GM18505 (cell line): ENCODE measurements at regions not wholly inside any gene's neighbourhood (a gene's known extent, or its start where the extent isn't known, plus 50 kb on each side); places are given as distances from the start of the nearest gene placed in this dataset.

ENCODE experiments used
- ATAC-seq: cut with Tn5 transposase; IDR thresholded peaks from one replicate; pipeline ENCODE4 v1.9.1; 2021; ENCODE audit not compliant: unreplicated experiment
- POLR2A ChIP-seq: IDR thresholded peaks from 4 replicates; pipeline ENCODE4 v1.6.1; 2011; ENCODE audit warnings: borderline replicate concordance; ENCODE audit not compliant: insufficient read depth, insufficient read length; ENCODE audit errors: extremely low read depth

- ATAC-seq: no peak
- TF ChIP-seq POLR2A: no peak
These were observed 456.6 kb upstream of the RBMS3 start for GRCh38 chr3:28824316-28824715.

DNA sequence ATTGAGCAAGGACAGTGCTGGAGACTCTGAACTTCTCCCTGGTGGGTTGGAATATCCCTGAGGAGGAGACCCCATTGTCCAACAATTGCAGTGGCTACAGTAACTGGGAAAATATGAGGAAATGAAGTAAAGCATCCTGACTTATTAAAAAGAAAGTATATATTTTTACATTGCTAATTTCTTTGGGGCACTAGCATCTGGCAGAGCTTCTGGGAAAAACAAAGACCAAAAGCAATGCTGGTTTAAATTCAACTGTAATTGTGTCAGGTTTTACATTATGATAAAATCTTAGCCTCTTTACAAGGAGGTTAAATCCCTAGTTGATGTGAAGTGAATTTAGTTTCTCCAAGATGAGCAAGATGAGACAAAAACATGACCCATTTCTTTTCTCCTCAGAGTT lies 454.0 kb upstream of the RBMS3 start:
- ATAC-seq: no peak
- no peak for TF ChIP-seq POLR2A

DNA sequence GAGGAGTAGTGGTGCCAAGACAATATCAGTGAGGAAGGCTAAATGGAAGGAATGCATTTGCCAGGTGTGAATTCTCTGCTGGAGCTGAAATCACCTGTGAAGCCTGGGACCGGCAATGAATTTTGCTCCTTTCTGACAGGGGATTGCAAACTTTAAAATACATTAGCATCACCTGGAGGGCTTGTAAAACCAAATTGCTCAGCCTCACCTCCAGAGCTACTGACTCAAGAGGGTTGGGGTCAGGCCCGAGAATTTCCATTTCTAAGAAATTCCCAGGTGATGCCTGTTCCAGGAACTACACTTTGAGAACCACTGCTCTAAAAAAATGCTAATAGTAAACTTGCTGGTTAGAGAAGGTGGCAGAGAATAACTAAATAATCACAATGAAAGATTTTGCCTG lies 445.6 kb upstream of the RBMS3 start:
- no peak for TF ChIP-seq POLR2A
- ATAC-seq: no peak

GRCh38 chr3:28835751-28836150 lies 445.1 kb upstream of the RBMS3 start:
- no peak for TF ChIP-seq POLR2A
- no peak for ATAC-seq

DNA sequence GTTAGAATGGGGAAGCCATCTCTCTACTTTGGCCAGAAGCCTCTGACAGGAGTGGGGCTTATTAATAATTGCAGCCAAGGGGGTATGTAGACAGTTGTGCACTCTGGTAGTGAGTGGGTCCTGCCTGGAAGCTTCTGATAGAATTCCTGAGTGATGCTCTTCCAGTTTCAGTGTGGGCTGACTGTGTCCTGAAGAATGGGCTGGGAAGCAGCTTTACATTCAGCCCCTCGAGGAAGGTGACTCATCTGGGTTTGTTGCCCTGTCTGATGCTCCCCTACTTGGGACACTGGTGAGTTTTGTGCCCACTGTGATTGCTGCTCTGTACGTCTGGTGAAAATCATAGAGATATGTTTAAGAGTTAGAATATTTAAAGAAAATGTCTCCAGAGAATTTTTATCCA lies 444.7 kb upstream of the RBMS3 start:
- no peak for TF ChIP-seq POLR2A
- ATAC-seq: no peak

DNA sequence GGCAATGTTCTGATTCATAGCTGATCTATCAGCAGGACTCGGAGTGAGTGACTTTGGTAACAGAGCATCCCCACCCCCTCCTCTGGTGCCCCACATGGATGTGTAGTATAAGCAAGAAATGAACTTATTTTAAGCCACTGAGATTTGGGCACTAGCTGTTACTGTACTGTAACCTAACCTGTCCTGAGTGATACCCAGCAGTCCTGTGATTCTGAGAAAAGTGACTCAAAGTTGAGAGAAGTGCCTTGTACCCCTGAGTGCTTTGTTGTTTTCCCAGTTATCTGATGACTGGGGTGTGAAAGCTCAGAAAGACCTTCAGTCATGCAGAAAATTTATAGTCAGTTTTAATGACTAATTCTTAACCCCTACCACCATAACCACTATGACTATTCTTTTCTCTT lies 439.9 kb upstream of the RBMS3 start:
- no peak for TF ChIP-seq POLR2A
- ATAC-seq: peak; percentile 75

DNA sequence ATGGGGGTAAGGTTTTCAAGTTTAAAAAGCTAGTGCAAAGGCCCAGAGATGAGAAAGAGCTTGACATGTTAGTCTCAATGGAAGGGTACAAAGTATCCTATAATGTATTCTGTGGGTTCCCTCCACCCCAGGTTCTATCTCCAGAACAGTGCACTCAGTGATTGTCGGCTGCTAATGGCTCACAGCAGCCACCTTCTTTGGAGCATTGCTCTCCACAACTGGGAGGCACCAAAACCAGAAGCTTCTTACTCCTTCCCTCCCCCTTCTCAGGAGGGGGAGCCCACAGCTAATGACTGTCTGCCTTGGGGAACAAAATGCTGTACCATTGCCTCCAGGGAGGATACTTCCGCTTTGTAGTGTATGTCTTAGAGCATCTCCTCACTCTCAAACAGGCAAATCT lies 439.4 kb upstream of the RBMS3 start:
- ATAC-seq: peak; percentile 14
- TF ChIP-seq POLR2A: no peak

- no peak for ATAC-seq
- TF ChIP-seq POLR2A: no peak
These were observed 436.4 kb upstream of the RBMS3 start for GRCh38 chr3:28844298-28845005.

DNA sequence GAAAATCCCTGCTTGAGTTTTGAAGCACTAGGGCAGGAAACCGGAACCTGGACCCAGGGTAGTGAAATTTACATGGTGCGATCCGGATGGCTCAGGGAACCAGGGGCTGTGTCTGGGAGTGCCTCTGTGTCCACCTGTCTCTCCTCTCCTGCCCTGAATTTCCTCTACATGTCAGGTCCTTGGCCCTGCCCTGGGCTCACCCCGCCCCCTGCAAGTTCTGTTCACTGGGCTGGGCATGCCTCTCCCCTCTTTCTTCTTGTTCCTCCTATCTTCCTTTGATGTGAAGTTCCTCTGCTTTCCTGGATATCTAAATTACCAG lies 435.9 kb upstream of the RBMS3 start:
- no peak for TF ChIP-seq POLR2A
- no peak for ATAC-seq

GRCh38 chr3:28846971-28847478 lies 433.8 kb upstream of the RBMS3 start:
- ATAC-seq: no peak
- no peak for TF ChIP-seq POLR2A

DNA sequence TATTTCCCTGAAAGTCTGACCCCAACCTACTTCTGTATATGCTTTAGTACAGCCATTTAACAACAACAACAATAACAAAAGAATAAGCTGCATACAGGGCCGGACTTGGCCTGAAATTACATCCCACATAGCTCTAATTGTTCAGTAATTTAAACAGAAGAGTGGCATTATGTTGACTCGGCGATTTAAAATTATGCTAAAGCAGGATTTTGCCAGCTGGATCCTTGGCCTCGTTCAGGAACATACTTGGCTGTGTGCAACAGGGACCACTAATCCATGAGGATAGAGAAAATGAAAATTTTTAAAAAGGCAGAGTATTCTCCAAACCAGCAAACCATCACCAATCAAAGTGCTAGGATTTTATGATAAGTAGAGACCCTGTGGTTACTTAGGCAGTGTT lies 433.1 kb upstream of the RBMS3 start:
- ATAC-seq: no peak
- no peak for TF ChIP-seq POLR2A

DNA sequence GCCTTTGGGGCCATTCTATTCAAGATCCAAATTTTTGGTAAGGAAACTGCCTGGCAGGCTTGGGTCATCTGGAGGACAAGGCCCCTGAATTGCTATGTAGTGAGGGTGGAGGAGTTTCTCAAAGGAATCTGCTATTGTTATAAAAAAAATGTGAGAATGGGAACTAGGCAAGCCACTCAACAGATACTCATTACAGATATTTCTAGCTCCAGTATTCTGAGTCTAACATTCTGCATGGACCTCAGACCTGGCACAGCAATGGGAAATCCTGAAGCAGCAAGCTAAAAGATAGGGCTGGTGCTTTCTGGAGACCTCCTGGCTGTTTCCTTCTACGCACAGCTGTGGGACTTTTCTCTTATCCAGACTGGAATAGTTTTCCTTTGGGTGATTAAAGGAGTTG lies 430.7 kb upstream of the RBMS3 start:
- TF ChIP-seq POLR2A: no peak
- ATAC-seq: no peak

- ATAC-seq: no peak
- TF ChIP-seq POLR2A: no peak
These were observed 427.0 kb upstream of the RBMS3 start for GRCh38 chr3:28853830-28854229.

DNA sequence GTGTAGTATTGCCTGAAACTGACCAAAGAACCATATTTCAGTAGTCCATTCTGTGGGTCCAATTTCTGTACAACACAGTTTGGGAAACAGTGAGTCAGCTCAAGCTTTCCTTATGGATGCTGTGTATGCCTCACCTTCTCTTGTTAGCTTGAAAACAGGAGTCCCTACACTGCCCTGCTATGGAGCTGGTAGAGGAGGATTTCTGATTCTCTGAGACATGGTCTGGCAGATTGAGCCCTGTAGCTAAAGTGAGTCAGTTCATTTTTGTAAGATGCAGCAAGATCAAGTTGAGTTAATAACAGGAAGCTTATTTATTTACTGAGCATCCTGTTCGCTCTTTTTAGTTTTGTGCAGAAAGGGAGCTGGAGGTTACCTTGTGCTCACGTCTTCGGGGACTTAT lies 424.1 kb upstream of the RBMS3 start:
- TF ChIP-seq POLR2A: no peak
- ATAC-seq: no peak

DNA sequence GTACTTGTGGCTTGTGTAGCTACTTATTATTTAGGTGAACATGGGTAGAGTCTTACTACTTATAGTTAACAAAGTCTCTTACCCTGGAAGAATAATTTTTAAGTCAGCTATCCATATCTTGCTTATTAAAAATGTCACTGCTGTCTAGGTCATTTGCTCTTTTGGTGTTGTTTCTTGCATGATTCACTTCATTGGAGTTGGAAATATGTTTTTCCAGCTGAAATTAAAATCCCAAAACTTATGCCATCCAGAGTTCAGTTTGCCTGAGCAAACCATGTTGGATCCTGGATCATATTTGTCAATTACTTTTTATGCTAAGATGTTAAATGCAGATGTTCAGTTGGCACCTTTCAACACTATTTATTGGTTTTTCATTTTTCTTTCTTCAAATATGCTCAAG lies 421.0 kb upstream of the RBMS3 start:
- no peak for ATAC-seq
- no peak for TF ChIP-seq POLR2A

- ATAC-seq: no peak
- TF ChIP-seq POLR2A: no peak
These were observed 420.6 kb upstream of the RBMS3 start for GRCh38 chr3:28860307-28860706.

DNA sequence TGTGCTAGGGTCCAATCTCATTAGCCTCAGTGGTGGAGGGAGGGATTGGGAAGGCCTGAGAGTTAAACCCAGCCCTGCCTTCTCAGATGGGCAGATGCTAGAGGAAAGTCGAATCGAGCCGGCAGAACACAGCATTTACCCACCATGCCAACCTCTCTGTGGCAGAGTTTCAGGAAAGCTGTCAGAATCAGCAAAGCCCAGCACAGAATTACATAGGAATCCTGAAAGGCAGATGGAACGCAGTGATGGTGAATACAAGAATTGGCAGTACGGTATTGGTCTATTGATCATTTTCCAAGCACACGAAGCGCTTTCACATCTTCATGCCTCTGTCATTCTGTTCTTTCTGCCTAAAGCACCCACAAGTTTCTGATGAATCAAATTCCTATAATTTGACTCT lies 417.7 kb upstream of the RBMS3 start:
- ATAC-seq: no peak
- no peak for TF ChIP-seq POLR2A
